ENCODE measurements at regions not wholly inside any gene's neighbourhood (a gene's known extent, or its start where the extent isn't known, plus 50 kb on each side); places are given as distances from the start of the nearest gene placed in this dataset.

- Histone ChIP-seq H2AFZ (ENCODE audit: low read depth, low read length) (no peak overlapping the region), H4K20me1 (ENCODE audit: insufficient read depth, low read length) (no peaks in the 10 kb centered on the region), H3K4me2 (ENCODE audit: low read length) (no peak overlapping the region), H3K79me2 (ENCODE audit: insufficient read depth, low read length) (no peaks in the 10 kb centered on the region), H3K27ac (ENCODE audit: low read depth, low read length) (no peak overlapping the region), H3K36me3 (ENCODE audit: insufficient read depth, low read length) (no peaks in the 10 kb centered on the region), H3K4me3 (ENCODE audit: insufficient read depth, low read depth, low read length) (no peak overlapping the region), H3K27me3 (ENCODE audit: insufficient read depth, low read length) (no peaks in the 10 kb centered on the region), H3K9ac (ENCODE audit: low read length) (no peak overlapping the region), H3K4me1 (ENCODE audit: insufficient read depth, low read length) (no peaks in the 10 kb centered on the region), H3K9me3 (ENCODE audit: insufficient read depth, low read depth, low read length) (no peaks in the 10 kb centered on the region)
- Mint-ChIP-seq H3K27ac (ENCODE audit: unreplicated experiment) (no peak overlapping the region), H3K36me3 (ENCODE audit: low read depth, unreplicated experiment) (no peaks in the 10 kb centered on the region), H3K9me3 (ENCODE audit: unreplicated experiment) (no peaks in the 10 kb centered on the region), H3K4me3 (ENCODE audit: unreplicated experiment) (no peak overlapping the region), H3K4me1 (ENCODE audit: low read depth, unreplicated experiment) (no peaks in the 10 kb centered on the region), H3K27me3 (ENCODE audit: low read depth, unreplicated experiment) (peaks cover 2% of the 10 kb centered on the region)
- DNase-seq (ENCODE audit: low read depth) (no peak), FAIRE-seq (no peak)
- TF ChIP-seq EZH2 (IDR thresholded peaks at IDR 0.05; ENCODE audit: insufficient read depth, low read length) (no peak), CTCF (IDR thresholded peaks at IDR 0.05; ENCODE audit: insufficient read depth, low read depth, low read length) (no peak)
Measured at GRCh38 chr6:21332660-21333059, 260.9 kb upstream of the SOX4 start.

GRCh38 chr6:21333715-21334114, 259.8 kb upstream of the SOX4 start:
- Mint-ChIP-seq H3K4me1 (ENCODE audit: low read depth, unreplicated experiment) (no peaks in the 10 kb centered on the region), H3K27ac (ENCODE audit: unreplicated experiment) (no peak overlapping the region), H3K9me3 (ENCODE audit: unreplicated experiment) (no peaks in the 10 kb centered on the region), H3K36me3 (ENCODE audit: low read depth, unreplicated experiment) (no peaks in the 10 kb centered on the region), H3K4me3 (ENCODE audit: unreplicated experiment) (no peak overlapping the region), H3K27me3 (ENCODE audit: low read depth, unreplicated experiment) (peaks cover 2% of the 10 kb centered on the region)
- DNase-seq (ENCODE audit: low read depth) (no peak), FAIRE-seq (no peak)
- Histone ChIP-seq H3K4me1 (ENCODE audit: insufficient read depth, low read length) (no peaks in the 10 kb centered on the region), H3K36me3 (ENCODE audit: insufficient read depth, low read length) (no peaks in the 10 kb centered on the region), H3K27ac (ENCODE audit: low read depth, low read length) (no peak overlapping the region), H3K27me3 (ENCODE audit: insufficient read depth, low read length) (no peaks in the 10 kb centered on the region), H3K4me2 (ENCODE audit: low read length) (no peak overlapping the region), H3K9me3 (ENCODE audit: insufficient read depth, low read depth, low read length) (no peaks in the 10 kb centered on the region), H2AFZ (ENCODE audit: low read depth, low read length) (no peak overlapping the region), H3K79me2 (ENCODE audit: insufficient read depth, low read length) (no peaks in the 10 kb centered on the region), H4K20me1 (ENCODE audit: insufficient read depth, low read length) (no peaks in the 10 kb centered on the region), H3K9ac (ENCODE audit: low read length) (no peak overlapping the region), H3K4me3 (ENCODE audit: insufficient read depth, low read depth, low read length) (no peak overlapping the region)
- no peak for TF ChIP-seq CTCF (IDR thresholded peaks at IDR 0.05; ENCODE audit: insufficient read depth, low read depth, low read length)

- Mint-ChIP-seq H3K27me3 (ENCODE audit: low read depth, unreplicated experiment) (peaks cover 2% of the 10 kb centered on the region), H3K27ac (ENCODE audit: unreplicated experiment) (no peak overlapping the region), H3K36me3 (ENCODE audit: low read depth, unreplicated experiment) (no peaks in the 10 kb centered on the region), H3K9me3 (ENCODE audit: unreplicated experiment) (no peaks in the 10 kb centered on the region), H3K4me3 (ENCODE audit: unreplicated experiment) (peak overlapping the region; percentile 8), H3K4me1 (ENCODE audit: low read depth, unreplicated experiment) (no peaks in the 10 kb centered on the region)
- H2AFZ ChIP-seq (ENCODE audit: low read depth, low read length) = no peak overlapping the region
- H3K79me2 ChIP-seq (ENCODE audit: insufficient read depth, low read length) = no peaks in the 10 kb centered on the region
- no peak overlapping the region for H3K27ac ChIP-seq (ENCODE audit: low read depth, low read length)
- no peak for FAIRE-seq
- TF ChIP-seq EZH2 (IDR thresholded peaks at IDR 0.05; ENCODE audit: insufficient read depth, low read length) (no peak), CTCF (IDR thresholded peaks at IDR 0.05; ENCODE audit: insufficient read depth, low read depth, low read length) (no peak)
- no peaks in the 10 kb centered on the region for H3K36me3 ChIP-seq (ENCODE audit: insufficient read depth, low read length)
- H3K27me3 ChIP-seq (ENCODE audit: insufficient read depth, low read length) = no peaks in the 10 kb centered on the region
- H3K4me1 ChIP-seq (ENCODE audit: insufficient read depth, low read length) = no peaks in the 10 kb centered on the region
- no peaks in the 10 kb centered on the region for H3K9me3 ChIP-seq (ENCODE audit: insufficient read depth, low read depth, low read length)
- H3K4me3 ChIP-seq (ENCODE audit: insufficient read depth, low read depth, low read length) = no peak overlapping the region
- no peak overlapping the region for H3K9ac ChIP-seq (ENCODE audit: low read length)
- DNase-seq (ENCODE audit: low read depth) = no peak
- no peak overlapping the region for H3K4me2 ChIP-seq (ENCODE audit: low read length)
- no peaks in the 10 kb centered on the region for H4K20me1 ChIP-seq (ENCODE audit: insufficient read depth, low read length)
Measured at GRCh38 chr6:21334651-21335050, 258.9 kb upstream of the SOX4 start.

Measured in astrocyte (in vitro differentiated cells and primary cell).